IMR-90 (cell line): ENCODE measurements at regions not wholly inside any gene's neighbourhood (a gene's known extent, or its start where the extent isn't known, plus 50 kb on each side); places are given as distances from the start of the nearest gene placed in this dataset.

Source experiments
- ATAC-seq: fragments of 200-7000 bp; cut with Tn5 transposase; 2 replicates; pipeline ENCODE4 v1.9.1; 2020; ENCODE audit warnings: low read depth, mild to moderate bottlenecking, moderate library complexity
- BruUV-seq: library from RNA; stranded (reverse); fragments of 400-500 nt; replicated peaks from 2 replicates; lab custom pipeline; 2021; lab: Mats Ljungman, UMichigan
- CTCF ChIA-PET: fragments of 300-600 bp; formaldehyde crosslinking; extraction: SDS; loops from one replicate; lab custom pipeline; 2021; ENCODE audit warnings: antibody characterized with exemption; lab: Yijun Ruan, JAX
- POLR2A ChIA-PET: fragments of 300-600 bp; sonication (Branson Sonifier 250); formaldehyde crosslinking; loops from one replicate; lab custom pipeline; 2022; ENCODE audit warnings: antibody characterized with exemption; ENCODE audit not compliant: unreplicated experiment; lab: Charles Lee
- DNase-seq: peaks from one replicate; pipeline ENCODE4 v3.0.0; 2013
- H2AFZ ChIP-seq: replicated peaks from 2 replicates; pipeline ENCODE3; 2013; ENCODE audit warnings: low read length, mild to moderate bottlenecking; ENCODE audit not compliant: poor library complexity
- H2AK5ac ChIP-seq: 2 replicates; pipeline ENCODE4 v1.6.1; 2013; ENCODE audit warnings: low read depth, low read length, inconsistent platforms
- H2AK9ac ChIP-seq: replicated peaks from 2 replicates; pipeline ENCODE3; 2013; ENCODE audit warnings: mild to moderate bottlenecking, low read depth, low read length, moderate library complexity; ENCODE audit not compliant: poor library complexity
- H2BK120ac ChIP-seq: 2 replicates; pipeline ENCODE4 v1.6.1; 2013; ENCODE audit warnings: low read depth, low read length, inconsistent platforms
- H2BK15ac ChIP-seq: 3 replicates; pipeline ENCODE4 v1.6.1; 2013; ENCODE audit warnings: low read depth, low read length, inconsistent platforms
- H2BK20ac ChIP-seq: 2 replicates; pipeline ENCODE4 v1.6.1; 2013; ENCODE audit warnings: low read depth, mild to moderate bottlenecking, inconsistent platforms, low read length, moderate library complexity
- H2BK5ac ChIP-seq: 2 replicates; pipeline ENCODE4 v1.6.1; 2013; ENCODE audit warnings: mild to moderate bottlenecking, low read depth, low read length, inconsistent platforms; ENCODE audit not compliant: poor library complexity, severe bottlenecking
- H3K14ac ChIP-seq: replicated peaks from 2 replicates; pipeline ENCODE4 v1.6.1; 2013; ENCODE audit warnings: low read depth, low read length, inconsistent platforms
- H3K18ac ChIP-seq: 2 replicates; pipeline ENCODE4 v1.6.1; 2013; ENCODE audit warnings: low read depth, low read length, control low read depth
- H3K23ac ChIP-seq: 2 replicates; pipeline ENCODE4 v1.6.1; 2013; ENCODE audit warnings: low read depth, low read length, inconsistent platforms
- H3K27ac ChIP-seq: 2 replicates; pipeline ENCODE4 v1.5.1; 2013; ENCODE audit warnings: mild to moderate bottlenecking, control low read depth, low read length; ENCODE audit not compliant: insufficient read depth
- H3K27me3 ChIP-seq: 2 replicates; pipeline ENCODE4 v1.6.1; 2013; ENCODE audit warnings: low read length; ENCODE audit not compliant: control insufficient read depth, insufficient read depth
- H3K36me3 ChIP-seq: 2 replicates; pipeline ENCODE4 v1.6.1; 2013; ENCODE audit warnings: low read length, mixed read lengths; ENCODE audit not compliant: control insufficient read depth, insufficient read depth
- H3K4ac ChIP-seq: 2 replicates; pipeline ENCODE4 v1.6.1; 2013; ENCODE audit warnings: low read depth, low read length, inconsistent platforms
- H3K4me1 ChIP-seq: 2 replicates; pipeline ENCODE4 v1.6.1; 2013; ENCODE audit warnings: low read length, mixed read lengths; ENCODE audit not compliant: control insufficient read depth, insufficient read depth
- H3K4me2 ChIP-seq: 2 replicates; pipeline ENCODE4 v1.6.1; 2013; ENCODE audit warnings: low read depth, mild to moderate bottlenecking, control low read depth, low read length, moderate library complexity
- H3K4me3 ChIP-seq: 2 replicates; pipeline ENCODE4 v1.5.1; 2013; ENCODE audit warnings: low read depth, mild to moderate bottlenecking, control low read depth, low read length, moderate library complexity; ENCODE audit not compliant: insufficient read depth
- H3K56ac ChIP-seq: 2 replicates; pipeline ENCODE4 v1.6.1; 2013; ENCODE audit warnings: low read length, inconsistent platforms; ENCODE audit not compliant: insufficient read depth; ENCODE audit errors: extremely low read depth
- H3K79me1 ChIP-seq, 2 experiments: 2 replicates each; pipeline ENCODE4 v1.6.1; 2013; ENCODE audit warnings: low read length in 2 of 2, inconsistent platforms in 1 of 2, low read depth in 1 of 2
- H3K9ac ChIP-seq: 2 replicates; pipeline ENCODE4 v1.6.1; 2013; ENCODE audit warnings: low read depth, low read length, control low read depth
- H3K9me1 ChIP-seq: 2 replicates; pipeline ENCODE4 v1.6.1; 2013; ENCODE audit warnings: low read length, inconsistent platforms; ENCODE audit not compliant: insufficient read depth
- H3K9me3 ChIP-seq: 2 replicates; pipeline ENCODE4 v1.6.1; 2013; ENCODE audit warnings: low read length; ENCODE audit not compliant: control insufficient read depth, insufficient read depth
- H4K20me1 ChIP-seq: 2 replicates; pipeline ENCODE4 v1.6.1; 2013; ENCODE audit warnings: low read length, inconsistent platforms; ENCODE audit not compliant: insufficient read depth
- H4K5ac ChIP-seq: 2 replicates; pipeline ENCODE4 v1.6.1; 2013; ENCODE audit warnings: mild to moderate bottlenecking, low read depth, low read length, control low read depth
- H4K8ac ChIP-seq, 2 experiments: 2 replicates each; pipeline ENCODE4 v1.6.1; 2013; ENCODE audit warnings: low read depth in 2 of 2, low read length in 2 of 2, control low read depth in 1 of 2, inconsistent platforms in 1 of 2
- H4K91ac ChIP-seq: 2 replicates; pipeline ENCODE4 v1.6.1; 2013; ENCODE audit warnings: low read depth, low read length, inconsistent platforms; ENCODE audit not compliant: insufficient read depth
- BHLHE40 ChIP-seq: fragments of 150-350 bp; IDR thresholded peaks from 2 replicates; pipeline ENCODE4 v1.6.1; 2016; ENCODE audit warnings: mild to moderate bottlenecking, low read depth, low read length
- CHD1 ChIP-seq: IDR thresholded peaks from 2 replicates; pipeline ENCODE4 v1.6.1; 2012; ENCODE audit warnings: low read depth, low read length, improper control_type of control experiment
- FOS ChIP-seq: fragments of 150-350 bp; IDR thresholded peaks from 2 replicates; pipeline ENCODE4 v1.6.1; 2016; ENCODE audit warnings: low read depth, low read length
- MAZ ChIP-seq: IDR thresholded peaks from 2 replicates; pipeline ENCODE4 v1.6.1; 2012; ENCODE audit warnings: low read depth, mild to moderate bottlenecking, low read length, improper control_type of control experiment, moderate library complexity, borderline replicate concordance
- MXI1 ChIP-seq: IDR thresholded peaks from 2 replicates; pipeline ENCODE4 v1.6.1; 2012; ENCODE audit warnings: low read depth, mild to moderate bottlenecking, low read length, moderate library complexity, borderline replicate concordance
- NFE2L2 ChIP-seq: fragments of 150-350 bp; IDR thresholded peaks from 2 replicates; pipeline ENCODE4 v1.6.1; 2016; ENCODE audit warnings: low read depth, mild to moderate bottlenecking, low read length
- POLR2A ChIP-seq: IDR thresholded peaks from 2 replicates; pipeline ENCODE4 v1.6.1; 2012; ENCODE audit warnings: mild to moderate bottlenecking, low read depth, low read length
- RAD21 ChIP-seq: IDR thresholded peaks from 2 replicates; pipeline ENCODE4 v1.6.1; 2012; ENCODE audit warnings: low read length, improper control_type of control experiment
- RCOR1 ChIP-seq: IDR thresholded peaks from 2 replicates; pipeline ENCODE4 v1.6.1; 2012; ENCODE audit warnings: mild to moderate bottlenecking, low read length, improper control_type of control experiment; ENCODE audit not compliant: insufficient replicate concordance
- RFX5 ChIP-seq: IDR thresholded peaks from 2 replicates; pipeline ENCODE4 v1.8.0; 2012; ENCODE audit warnings: low read depth, mild to moderate bottlenecking, low read length, moderate library complexity
- WGBS, 2 experiments: methylation state at CpG; one replicate each; pipeline versions ENCODE4 v1.1.5 to v1.1.7; 2013; ENCODE audit warnings: missing lambda C conversion rate in 2 of 2; ENCODE audit not compliant: insufficient read length in 1 of 2; ENCODE audit errors: extremely low coverage in 2 of 2; 5-methylcytosine and 5-hydroxymethylcytosine counted together
- dilution Hi-C: fragments of 300-500 bp; cut with HindIII; formaldehyde crosslinking; loops from one replicate; pipeline ENCODE4 v1.14.3; 2018; ENCODE audit warnings: low sequenced_read_pairs; ENCODE audit not compliant: unreplicated experiment
- in situ Hi-C: fragments of 300-500 bp; cut with MboI; formaldehyde crosslinking; loops from 3 replicates; pipeline ENCODE4 v1.14.3; 2019; ENCODE audit warnings: low sequenced_read_pairs, inconsistent platforms, mixed read lengths
- intact Hi-C: fragments of 100-400 bp; cut with micrococcal nuclease; formaldehyde crosslinking; loops from 2 replicates; pipeline ENCODE4 v1.10.0; 2022
- TF ChIP-seq, protein P1 (sequence below): conservative IDR thresholded peaks from 2 replicates; pipeline ENCODE4 v1.5.1; 2012; ENCODE audit warnings: mild to moderate bottlenecking, low read depth, low read length, improper control_type of control experiment
- TF ChIP-seq, protein P2 (sequence below): fragments of 150-350 bp; IDR thresholded peaks from 2 replicates; pipeline ENCODE4 v1.6.1; 2017; ENCODE audit warnings: mild to moderate bottlenecking, antibody characterized with exemption, low read length, low read depth

DNA sequence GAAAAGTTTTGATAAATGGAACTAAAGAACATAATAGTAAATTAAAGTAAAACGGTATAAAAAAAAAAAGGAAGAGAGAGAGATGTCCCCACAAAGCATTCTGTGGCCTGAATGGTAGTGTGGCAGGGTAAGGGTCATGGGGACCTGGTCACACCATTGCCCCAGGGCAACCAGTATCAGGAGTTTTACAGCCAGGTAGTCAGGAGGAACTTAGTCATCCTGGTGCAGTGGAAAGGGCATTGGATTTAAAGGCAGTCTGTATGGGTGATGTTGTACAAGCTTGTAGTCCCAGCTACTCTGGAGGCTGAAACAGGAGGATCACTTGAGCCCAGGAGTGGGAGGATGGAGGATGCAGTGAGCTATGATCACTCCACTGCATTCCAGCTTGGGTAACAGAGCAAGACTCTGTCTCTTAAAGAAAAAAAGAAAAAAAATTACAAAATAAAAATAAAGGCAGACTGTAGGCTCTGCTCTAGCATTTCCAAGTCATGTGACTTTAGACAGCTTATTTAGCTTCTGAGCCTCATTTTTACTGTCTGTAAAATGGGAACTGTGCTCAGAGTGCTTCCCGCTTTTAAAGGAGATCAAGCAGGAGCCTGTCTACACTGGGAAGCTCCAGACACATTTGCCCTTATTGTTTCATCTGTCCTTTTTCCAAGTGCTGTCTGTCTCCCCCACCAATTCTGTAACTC lies 112.8 kb upstream of the ARMC2 start:
- dilution Hi-C loops (no loop called here), intact Hi-C loops (no loop called here), in situ Hi-C loops (no loop called here)
- no TSS peak for BruUV-seq
- Histone ChIP-seq H3K27me3 (no peaks in the 10 kb centered on the region), H4K8ac (peak overlapping the region in 1 of 2 experiments; percentile 43; a peak in 2 of 4 replicates), H2AK9ac (peak overlapping the region; percentile 83), H3K9me3 (no peaks in the 10 kb centered on the region), H3K23ac (no peak overlapping the region), H2AK5ac (peak overlapping the region; percentile 91), H2AFZ (peak overlapping the region; percentile 35), H2BK15ac (peak overlapping the region; percentile 74; the same call in 2 of the 3 replicates), H4K5ac (peak overlapping the region; percentile 17; the same call in 1 of the 2 replicates), H3K4me3 (no peak overlapping the region), H3K36me3 (no peaks in the 10 kb centered on the region), H2BK120ac (peak overlapping the region; percentile 84), H3K4me1 (peaks cover 20% of the 10 kb centered on the region), H3K27ac (no peak overlapping the region), H2BK5ac (no peak overlapping the region), H3K4me2 (no peak overlapping the region), H3K56ac (no peak overlapping the region), H4K20me1 (no peaks in the 10 kb centered on the region), H3K18ac (peak overlapping the region; percentile 41; the same call in 1 of the 2 replicates), H2BK20ac (peak overlapping the region; percentile 76), H4K91ac (peak overlapping the region; percentile 46; the same call in 1 of the 2 replicates), H3K79me1 (peaks cover 0 to 7% of the 10 kb centered on the region in 2 experiments; a peak in 1 of 4 replicates), H3K9ac (no peak overlapping the region), H3K4ac (peak overlapping the region; percentile 66), H3K9me1 (peaks cover 15% of the 10 kb centered on the region; the same call in 1 of the 2 replicates), H3K14ac (peak overlapping the region; percentile 60)
- WGBS, 2 experiments, result 100% methylated on average over 1 of the region's 2 CpGs; no CpG with 5 or more reads in 1 of the 2 experiments
- ChIA-PET CTCF (no interaction called here), POLR2A (no interaction called here)
- TF ChIP-seq, protein P1, sequence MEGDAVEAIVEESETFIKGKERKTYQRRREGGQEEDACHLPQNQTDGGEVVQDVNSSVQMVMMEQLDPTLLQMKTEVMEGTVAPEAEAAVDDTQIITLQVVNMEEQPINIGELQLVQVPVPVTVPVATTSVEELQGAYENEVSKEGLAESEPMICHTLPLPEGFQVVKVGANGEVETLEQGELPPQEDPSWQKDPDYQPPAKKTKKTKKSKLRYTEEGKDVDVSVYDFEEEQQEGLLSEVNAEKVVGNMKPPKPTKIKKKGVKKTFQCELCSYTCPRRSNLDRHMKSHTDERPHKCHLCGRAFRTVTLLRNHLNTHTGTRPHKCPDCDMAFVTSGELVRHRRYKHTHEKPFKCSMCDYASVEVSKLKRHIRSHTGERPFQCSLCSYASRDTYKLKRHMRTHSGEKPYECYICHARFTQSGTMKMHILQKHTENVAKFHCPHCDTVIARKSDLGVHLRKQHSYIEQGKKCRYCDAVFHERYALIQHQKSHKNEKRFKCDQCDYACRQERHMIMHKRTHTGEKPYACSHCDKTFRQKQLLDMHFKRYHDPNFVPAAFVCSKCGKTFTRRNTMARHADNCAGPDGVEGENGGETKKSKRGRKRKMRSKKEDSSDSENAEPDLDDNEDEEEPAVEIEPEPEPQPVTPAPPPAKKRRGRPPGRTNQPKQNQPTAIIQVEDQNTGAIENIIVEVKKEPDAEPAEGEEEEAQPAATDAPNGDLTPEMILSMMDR, result no peak
- no peak for TF ChIP-seq MXI1
- no peak for TF ChIP-seq NFE2L2
- TF ChIP-seq, protein P2, sequence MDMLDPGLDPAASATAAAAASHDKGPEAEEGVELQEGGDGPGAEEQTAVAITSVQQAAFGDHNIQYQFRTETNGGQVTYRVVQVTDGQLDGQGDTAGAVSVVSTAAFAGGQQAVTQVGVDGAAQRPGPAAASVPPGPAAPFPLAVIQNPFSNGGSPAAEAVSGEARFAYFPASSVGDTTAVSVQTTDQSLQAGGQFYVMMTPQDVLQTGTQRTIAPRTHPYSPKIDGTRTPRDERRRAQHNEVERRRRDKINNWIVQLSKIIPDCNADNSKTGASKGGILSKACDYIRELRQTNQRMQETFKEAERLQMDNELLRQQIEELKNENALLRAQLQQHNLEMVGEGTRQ, result no peak
- no peak for TF ChIP-seq MAZ
- TF ChIP-seq BHLHE40, result no peak
- TF ChIP-seq FOS, result no peak
- no peak for TF ChIP-seq RFX5
- no peak for TF ChIP-seq RCOR1
- TF ChIP-seq POLR2A, result no peak
- no peak for TF ChIP-seq RAD21
- no peak for TF ChIP-seq CHD1
- ATAC-seq (no peak), DNase-seq (no peak)
